Neural progenitor cell (in vitro differentiated cells): ENCODE measurements at regions not wholly inside any gene's neighbourhood (a gene's known extent, or its start where the extent isn't known, plus 50 kb on each side); places are given as distances from the start of the nearest gene placed in this dataset.

Experiments
- DNase-seq: peaks from one replicate; pipeline ENCODE4 v3.0.0-alpha.2; 2016; ENCODE audit warnings: low spot score
- H2AFZ ChIP-seq: fragments of 200-600 bp; sonication (generic); replicated peaks from 2 replicates; pipeline ENCODE4 v1.6.1; 2016; ENCODE audit warnings: antibody characterized with exemption
- H3F3A ChIP-seq: fragments of 200-600 bp; sonication (generic); 2 replicates; pipeline ENCODE4 v1.6.1; 2016; ENCODE audit warnings: antibody characterized with exemption, low read depth
- H3K27ac ChIP-seq: fragments of 200-600 bp; sonication (generic); 2 replicates; pipeline ENCODE4 v1.5.1; 2016; ENCODE audit warnings: mild to moderate bottlenecking
- H3K27me3 ChIP-seq: fragments of 200-600 bp; sonication (generic); 2 replicates; pipeline ENCODE4 v1.6.1; 2016; ENCODE audit warnings: mild to moderate bottlenecking, moderate library complexity
- H3K36me3 ChIP-seq: fragments of 200-600 bp; sonication (generic); 2 replicates; pipeline ENCODE4 v1.5.1; 2016
- H3K4me1 ChIP-seq: fragments of 200-600 bp; sonication (generic); 2 replicates; pipeline ENCODE4 v1.6.1; 2016; ENCODE audit warnings: mixed run types
- H3K4me2 ChIP-seq: fragments of 200-600 bp; sonication (generic); 2 replicates; pipeline ENCODE4 v1.6.1; 2016
- H3K4me3 ChIP-seq: fragments of 200-600 bp; sonication (generic); 2 replicates; pipeline ENCODE4 v1.5.1; 2016
- H3K79me2 ChIP-seq: fragments of 200-600 bp; sonication (generic); 2 replicates; pipeline ENCODE4 v1.6.1; 2016; ENCODE audit warnings: low read depth
- H3K9ac ChIP-seq: fragments of 200-600 bp; sonication (generic); 2 replicates; pipeline ENCODE4 v1.6.1; 2016
- H3K9me3 ChIP-seq: fragments of 200-600 bp; sonication (generic); 2 replicates; pipeline ENCODE4 v1.5.1; 2016; ENCODE audit warnings: low read depth
- H4K20me1 ChIP-seq: fragments of 200-600 bp; sonication (generic); 2 replicates; pipeline ENCODE4 v1.6.1; 2016; ENCODE audit warnings: low read depth
- H3K27ac Mint-ChIP-seq: 3 replicates; pipeline ENCODE4 v1.8.0; 2021; ENCODE audit warnings: mixed read lengths
- H3K27me3 Mint-ChIP-seq: 2 replicates; pipeline ENCODE4 v1.8.0; 2022; ENCODE audit warnings: low read depth, mild to moderate bottlenecking, inconsistent platforms, moderate library complexity, mixed read lengths; ENCODE audit not compliant: insufficient read depth
- H3K36me3 Mint-ChIP-seq: 3 replicates; pipeline ENCODE4 v1.8.0; 2021; ENCODE audit warnings: mixed read lengths
- H3K4me1 Mint-ChIP-seq: 3 replicates; pipeline ENCODE4 v1.8.0; 2021; ENCODE audit warnings: mixed read lengths
- H3K4me3 Mint-ChIP-seq: 3 replicates; pipeline ENCODE4 v1.8.0; 2021; ENCODE audit warnings: mild to moderate bottlenecking, moderate library complexity, mixed read lengths
- H3K9me3 Mint-ChIP-seq: 3 replicates; pipeline ENCODE4 v1.8.0; 2020; ENCODE audit warnings: mixed read lengths
- CTCF ChIP-seq: fragments of 200-600 bp; sonication (generic); IDR thresholded peaks from 2 replicates; pipeline ENCODE4 v1.5.1; 2017; ENCODE audit warnings: antibody characterized with exemption, mild to moderate bottlenecking
- EZH2 ChIP-seq: fragments of 200-600 bp; sonication (generic); IDR thresholded peaks from 2 replicates; pipeline ENCODE4 v1.6.1; 2017; ENCODE audit warnings: antibody characterized with exemption, mild to moderate bottlenecking, moderate library complexity
- EZH2phosphoT487 ChIP-seq: fragments of 200-600 bp; sonication (generic); IDR thresholded peaks from 2 replicates; pipeline ENCODE4 v1.6.1; 2017; ENCODE audit warnings: antibody characterized with exemption

GRCh38 chr3:164851905-164852304 is 226.4 kb downstream of the SI start:
- Mint-ChIP-seq H3K4me3 (no peak overlapping the region), H3K9me3 (no peaks in the 10 kb centered on the region), H3K4me1 (no peaks in the 10 kb centered on the region), H3K27me3 (peaks cover 3% of the 10 kb centered on the region), H3K36me3 (no peaks in the 10 kb centered on the region), H3K27ac (no peak overlapping the region)
- no peak for DNase-seq
- H3K4me1 ChIP-seq = no peaks in the 10 kb centered on the region
- H3K36me3 ChIP-seq = no peaks in the 10 kb centered on the region
- H3K4me3 ChIP-seq = no peak overlapping the region
- no peaks in the 10 kb centered on the region for H4K20me1 ChIP-seq
- no peak overlapping the region for H3K9ac ChIP-seq
- H2AFZ ChIP-seq = no peak overlapping the region
- H3K27ac ChIP-seq = no peak overlapping the region
- TF ChIP-seq EZH2 (no peak), CTCF (no peak), EZH2phosphoT487 (no peak)
- H3F3A ChIP-seq = no peaks in the 10 kb centered on the region
- no peak overlapping the region for H3K4me2 ChIP-seq
- no peaks in the 10 kb centered on the region for H3K79me2 ChIP-seq
- no peaks in the 10 kb centered on the region for H3K9me3 ChIP-seq
- H3K27me3 ChIP-seq = no peaks in the 10 kb centered on the region

- no peak for DNase-seq
- no peaks in the 10 kb centered on the region for H3K4me1 ChIP-seq
- H3K27me3 ChIP-seq = no peaks in the 10 kb centered on the region
- H3K36me3 ChIP-seq = no peaks in the 10 kb centered on the region
- TF ChIP-seq EZH2 (no peak), EZH2phosphoT487 (no peak), CTCF (no peak)
- no peaks in the 10 kb centered on the region for H3F3A ChIP-seq
- H3K79me2 ChIP-seq = no peaks in the 10 kb centered on the region
- H3K9me3 ChIP-seq = no peaks in the 10 kb centered on the region
- no peak overlapping the region for H3K4me3 ChIP-seq
- H3K9ac ChIP-seq = no peak overlapping the region
- no peaks in the 10 kb centered on the region for H4K20me1 ChIP-seq
- H2AFZ ChIP-seq = no peak overlapping the region
- Mint-ChIP-seq H3K27me3 (peaks cover 3% of the 10 kb centered on the region), H3K36me3 (no peaks in the 10 kb centered on the region), H3K27ac (no peak overlapping the region), H3K4me3 (no peak overlapping the region), H3K9me3 (no peaks in the 10 kb centered on the region), H3K4me1 (no peaks in the 10 kb centered on the region)
- no peak overlapping the region for H3K4me2 ChIP-seq
- H3K27ac ChIP-seq = no peak overlapping the region
These were observed 227.1 kb downstream of the SI start for GRCh38 chr3:164851204-164851603.

- no peak overlapping the region for H3K4me3 ChIP-seq
- no peaks in the 10 kb centered on the region for H4K20me1 ChIP-seq
- H3K9me3 ChIP-seq = no peaks in the 10 kb centered on the region
- no peak for DNase-seq
- peaks cover 8% of the 10 kb centered on the region for H3K4me1 ChIP-seq
- no peak overlapping the region for H3K4me3 Mint-ChIP-seq
- H3K27me3 ChIP-seq = no peaks in the 10 kb centered on the region
- H3F3A ChIP-seq = no peaks in the 10 kb centered on the region
- H3K9me3 Mint-ChIP-seq = no peaks in the 10 kb centered on the region
- no peak overlapping the region for H3K27ac ChIP-seq
- H3K27ac Mint-ChIP-seq = no peak overlapping the region
- no peak overlapping the region for H2AFZ ChIP-seq
- H3K4me2 ChIP-seq = no peak overlapping the region
- TF ChIP-seq CTCF = no peak
- TF ChIP-seq EZH2 = no peak
- no peak for TF ChIP-seq EZH2phosphoT487
- no peaks in the 10 kb centered on the region for H3K79me2 ChIP-seq
- H3K4me1 Mint-ChIP-seq = no peaks in the 10 kb centered on the region
- H3K27me3 Mint-ChIP-seq = no peaks in the 10 kb centered on the region
- H3K36me3 ChIP-seq = no peaks in the 10 kb centered on the region
- H3K9ac ChIP-seq = no peak overlapping the region
- no peaks in the 10 kb centered on the region for H3K36me3 Mint-ChIP-seq
These were observed 229.4 kb downstream of the SI start for GRCh38 chr3:164848923-164849322.

- no peak for DNase-seq
- Histone ChIP-seq H3K79me2 (no peaks in the 10 kb centered on the region), H2AFZ (peak overlapping the region; percentile 96), H3K27me3 (no peaks in the 10 kb centered on the region), H3F3A (no peaks in the 10 kb centered on the region), H3K4me1 (peaks cover 8% of the 10 kb centered on the region), H3K9me3 (no peaks in the 10 kb centered on the region), H3K36me3 (no peaks in the 10 kb centered on the region), H3K27ac (peak overlapping the region; percentile 53), H4K20me1 (no peaks in the 10 kb centered on the region), H3K9ac (no peak overlapping the region), H3K4me2 (no peak overlapping the region), H3K4me3 (no peak overlapping the region)
- no peak for TF ChIP-seq EZH2phosphoT487
- TF ChIP-seq EZH2 = no peak
- no peak for TF ChIP-seq CTCF
- no peaks in the 10 kb centered on the region for H3K9me3 Mint-ChIP-seq
- H3K36me3 Mint-ChIP-seq = no peaks in the 10 kb centered on the region
- no peak overlapping the region for H3K4me3 Mint-ChIP-seq
- no peak overlapping the region for H3K27ac Mint-ChIP-seq
- no peaks in the 10 kb centered on the region for H3K27me3 Mint-ChIP-seq
- H3K4me1 Mint-ChIP-seq = no peaks in the 10 kb centered on the region
These were observed 232.6 kb downstream of the SI start for GRCh38 chr3:164845739-164846138.
